Activated CD4-positive, alpha-beta memory T cell treated with anti-CD3 and anti-CD28 coated beads for 36 hours (primary cell): ENCODE measurements at regions not wholly inside any gene's neighbourhood (a gene's known extent, or its start where the extent isn't known, plus 50 kb on each side); places are given as distances from the start of the nearest gene placed in this dataset.

Experiments used
- CTCF ChIA-PET: fragments of 350-600 bp; sonication (Branson Sonifier 250); formaldehyde crosslinking; loops from one replicate; lab custom pipeline; 2021; ENCODE audit warnings: antibody characterized with exemption, inconsistent platforms; lab: Charles Lee
- POLR2A ChIA-PET: fragments of 350-600 bp; sonication (Branson Sonifier 250); formaldehyde crosslinking; loops from one replicate; lab custom pipeline; 2021; ENCODE audit warnings: antibody characterized with exemption; lab: Charles Lee
- DNase-seq: peaks from one replicate; pipeline ENCODE4 v3.0.0-alpha.2; 2020
- H3K27ac Mint-ChIP-seq: one replicate; pipeline ENCODE4 v1.8.0; 2021; ENCODE audit warnings: mixed read lengths
- H3K27me3 Mint-ChIP-seq: one replicate; pipeline ENCODE4 v1.8.0; 2021; ENCODE audit warnings: mixed read lengths
- H3K36me3 Mint-ChIP-seq: one replicate; pipeline ENCODE4 v1.8.0; 2021; ENCODE audit warnings: mixed read lengths
- H3K4me1 Mint-ChIP-seq: one replicate; pipeline ENCODE4 v1.8.0; 2021; ENCODE audit warnings: low read depth, mixed read lengths
- H3K4me3 Mint-ChIP-seq: one replicate; pipeline ENCODE4 v1.8.0; 2021; ENCODE audit warnings: mild to moderate bottlenecking, mixed read lengths
- H3K9me3 Mint-ChIP-seq: one replicate; pipeline ENCODE4 v1.8.0; 2021; ENCODE audit warnings: mixed read lengths
- intact Hi-C: fragments of 100-400 bp; cut with micrococcal nuclease; formaldehyde crosslinking; loops from one replicate; pipeline ENCODE4 v1.15.1; 2023

- H3K4me3 Mint-ChIP-seq: no peak overlapping the region
- no peak overlapping the region for H3K27ac Mint-ChIP-seq
- POLR2A ChIA-PET: no interaction called here
- no peaks in the 10 kb centered on the region for H3K4me1 Mint-ChIP-seq
- H3K9me3 Mint-ChIP-seq: peaks cover 3% of the 10 kb centered on the region
- intact Hi-C loops: no loop called here
- no peaks in the 10 kb centered on the region for H3K36me3 Mint-ChIP-seq
- CTCF ChIA-PET: no interaction called here
- DNase-seq: no peak
- no peaks in the 10 kb centered on the region for H3K27me3 Mint-ChIP-seq
Observed at GRCh38 chr6:91590191-91590590, 1003.3 kb upstream of the MAP3K7 start.

GRCh38 chr6:91580635-91581034 lies 993.8 kb upstream of the MAP3K7 start:
- H3K4me1 Mint-ChIP-seq: no peaks in the 10 kb centered on the region
- H3K27me3 Mint-ChIP-seq: no peaks in the 10 kb centered on the region
- no peak overlapping the region for H3K4me3 Mint-ChIP-seq
- no peaks in the 10 kb centered on the region for H3K9me3 Mint-ChIP-seq
- no peak overlapping the region for H3K27ac Mint-ChIP-seq
- H3K36me3 Mint-ChIP-seq: no peaks in the 10 kb centered on the region
- CTCF ChIA-PET: no interaction called here
- DNase-seq: no peak
- intact Hi-C loops: no loop called here
- POLR2A ChIA-PET: no interaction called here

- POLR2A ChIA-PET: interaction anchor here (0.5 kb wide), 1 partner anchor 12 kb away, joined by 3 read pairs; no protein-coding TSS in a partner anchor
Observed at GRCh38 chr6:91575032-91575431, 988.2 kb upstream of the MAP3K7 start.

GRCh38 chr6:91573826-91574416 lies 987.0 kb upstream of the MAP3K7 start:
- intact Hi-C loops: no loop called here

More at GRCh38 chr6:91575032-91575431, 988.2 kb upstream of the MAP3K7 start:
- Mint-ChIP-seq H3K4me3 (no peak overlapping the region), H3K27me3 (no peaks in the 10 kb centered on the region), H3K9me3 (peaks cover 3% of the 10 kb centered on the region), H3K36me3 (no peaks in the 10 kb centered on the region), H3K4me1 (no peaks in the 10 kb centered on the region), H3K27ac (no peak overlapping the region)
- intact Hi-C loops: no loop called here
- CTCF ChIA-PET: no interaction called here
- DNase-seq: no peak

GRCh38 chr6:91572878-91573277 lies 986.0 kb upstream of the MAP3K7 start:
- ChIA-PET CTCF (no interaction called here), POLR2A (no interaction called here)
- intact Hi-C loops: no loop called here
- Mint-ChIP-seq H3K27me3 (no peaks in the 10 kb centered on the region), H3K27ac (no peak overlapping the region), H3K4me1 (no peaks in the 10 kb centered on the region), H3K9me3 (peaks cover 3% of the 10 kb centered on the region), H3K4me3 (no peak overlapping the region), H3K36me3 (no peaks in the 10 kb centered on the region)
- DNase-seq: no peak

More at GRCh38 chr6:91573826-91574416, 987.0 kb upstream of the MAP3K7 start:
- Mint-ChIP-seq H3K4me1 (no peaks in the 10 kb centered on the region), H3K27me3 (no peaks in the 10 kb centered on the region), H3K4me3 (no peak overlapping the region), H3K27ac (no peak overlapping the region), H3K9me3 (peaks cover 3% of the 10 kb centered on the region), H3K36me3 (no peaks in the 10 kb centered on the region)
- no peak for DNase-seq
- ChIA-PET POLR2A (no interaction called here), CTCF (no interaction called here)

GRCh38 chr6:91569071-91569470 lies 982.2 kb upstream of the MAP3K7 start:
- peaks cover 3% of the 10 kb centered on the region for H3K9me3 Mint-ChIP-seq
- H3K4me1 Mint-ChIP-seq: no peaks in the 10 kb centered on the region
- no peak for DNase-seq
- H3K36me3 Mint-ChIP-seq: no peaks in the 10 kb centered on the region
- no peak overlapping the region for H3K4me3 Mint-ChIP-seq
- H3K27ac Mint-ChIP-seq: no peak overlapping the region
- POLR2A ChIA-PET: no interaction called here
- intact Hi-C loops: no loop called here
- no peaks in the 10 kb centered on the region for H3K27me3 Mint-ChIP-seq
- CTCF ChIA-PET: no interaction called here

- no peak overlapping the region for H3K27ac Mint-ChIP-seq
- DNase-seq: no peak
Observed at GRCh38 chr6:91566467-91566866, 979.6 kb upstream of the MAP3K7 start.

GRCh38 chr6:91565207-91565606 lies 978.3 kb upstream of the MAP3K7 start:
- peaks cover 6% of the 10 kb centered on the region for H3K9me3 Mint-ChIP-seq
- H3K4me3 Mint-ChIP-seq: no peak overlapping the region
- intact Hi-C loops: no loop called here
- no peak overlapping the region for H3K27ac Mint-ChIP-seq
- no peak for DNase-seq
- H3K36me3 Mint-ChIP-seq: no peaks in the 10 kb centered on the region
- H3K4me1 Mint-ChIP-seq: no peaks in the 10 kb centered on the region
- ChIA-PET POLR2A (no interaction called here), CTCF (no interaction called here)
- no peaks in the 10 kb centered on the region for H3K27me3 Mint-ChIP-seq

More at GRCh38 chr6:91566467-91566866, 979.6 kb upstream of the MAP3K7 start:
- Mint-ChIP-seq H3K9me3 (peaks cover 4% of the 10 kb centered on the region), H3K4me3 (no peak overlapping the region), H3K27me3 (no peaks in the 10 kb centered on the region), H3K36me3 (no peaks in the 10 kb centered on the region), H3K4me1 (no peaks in the 10 kb centered on the region)
- ChIA-PET CTCF (no interaction called here), POLR2A (no interaction called here)
- intact Hi-C loops: no loop called here

- intact Hi-C loops: no loop called here
- POLR2A ChIA-PET: no interaction called here
- Mint-ChIP-seq H3K36me3 (no peaks in the 10 kb centered on the region), H3K27ac (no peak overlapping the region), H3K4me1 (no peaks in the 10 kb centered on the region), H3K27me3 (no peaks in the 10 kb centered on the region), H3K9me3 (peaks cover 11% of the 10 kb centered on the region), H3K4me3 (no peak overlapping the region)
- CTCF ChIA-PET: no interaction called here
- no peak for DNase-seq
Observed at GRCh38 chr6:91562955-91563354, 976.1 kb upstream of the MAP3K7 start.

- intact Hi-C loops: no loop called here
- Mint-ChIP-seq H3K9me3 (peaks cover 11% of the 10 kb centered on the region), H3K36me3 (no peaks in the 10 kb centered on the region), H3K4me3 (no peak overlapping the region), H3K27me3 (no peaks in the 10 kb centered on the region), H3K4me1 (no peaks in the 10 kb centered on the region), H3K27ac (no peak overlapping the region)
- no peak for DNase-seq
- ChIA-PET POLR2A (no interaction called here), CTCF (no interaction called here)
Observed at GRCh38 chr6:91560409-91560808, 973.5 kb upstream of the MAP3K7 start.

GRCh38 chr6:91540902-91541301 lies 954.0 kb upstream of the MAP3K7 start:
- Mint-ChIP-seq H3K9me3 (peaks cover 6% of the 10 kb centered on the region), H3K4me1 (no peaks in the 10 kb centered on the region), H3K27ac (no peak overlapping the region), H3K27me3 (no peaks in the 10 kb centered on the region), H3K36me3 (no peaks in the 10 kb centered on the region), H3K4me3 (no peak overlapping the region)
- intact Hi-C loops: no loop called here
- ChIA-PET POLR2A (no interaction called here), CTCF (no interaction called here)
- no peak for DNase-seq

- Mint-ChIP-seq H3K9me3 (peaks cover 6% of the 10 kb centered on the region), H3K27me3 (no peaks in the 10 kb centered on the region), H3K4me1 (no peaks in the 10 kb centered on the region), H3K36me3 (no peaks in the 10 kb centered on the region), H3K4me3 (no peak overlapping the region), H3K27ac (no peak overlapping the region)
- intact Hi-C loops: no loop called here
- DNase-seq: no peak
- POLR2A ChIA-PET: no interaction called here
- CTCF ChIA-PET: no interaction called here
Observed at GRCh38 chr6:91539456-91539855, 952.6 kb upstream of the MAP3K7 start.

GRCh38 chr6:91538622-91539021 lies 951.8 kb upstream of the MAP3K7 start:
- Mint-ChIP-seq H3K9me3 (peaks cover 6% of the 10 kb centered on the region), H3K36me3 (no peaks in the 10 kb centered on the region), H3K27ac (no peak overlapping the region), H3K4me1 (no peaks in the 10 kb centered on the region), H3K27me3 (no peaks in the 10 kb centered on the region), H3K4me3 (no peak overlapping the region)
- ChIA-PET CTCF (no interaction called here), POLR2A (no interaction called here)
- no peak for DNase-seq
- intact Hi-C loops: no loop called here
